PC-3 (cell line): ENCODE measurements at regions not wholly inside any gene's neighbourhood (a gene's known extent, or its start where the extent isn't known, plus 50 kb on each side); places are given as distances from the start of the nearest gene placed in this dataset.

Experiments
- ATAC-seq: fragments of 200-7000 bp; cut with Tn5 transposase; 2 replicates; pipeline ENCODE4 v1.9.1; 2020; ENCODE audit warnings: mild to moderate bottlenecking, moderate library complexity
- BruUV-seq: library from RNA; stranded (reverse); fragments of 400-500 nt; replicated peaks from 2 replicates; lab custom pipeline; 2021; lab: Mats Ljungman, UMichigan
- CTCF ChIA-PET: fragments of 300-600 bp; sonication (Branson Sonifier 250); formaldehyde crosslinking; loops from one replicate; lab custom pipeline; 2022; ENCODE audit warnings: antibody characterized with exemption; lab: Charles Lee
- POLR2A ChIA-PET: fragments of 300-600 bp; sonication (Branson Sonifier 250); formaldehyde crosslinking; loops from one replicate; lab custom pipeline; 2022; ENCODE audit warnings: antibody characterized with exemption; ENCODE audit not compliant: unreplicated experiment; lab: Charles Lee
- DNase-seq: peaks from one replicate; pipeline ENCODE4 v3.0.0-alpha.2; 2015
- H2AFZ ChIP-seq: fragments of 300-600 bp; sonication (generic); 2 replicates; pipeline ENCODE4 v1.6.0; 2016; ENCODE audit warnings: antibody characterized with exemption, low read length
- H3F3A ChIP-seq: fragments of 300-600 bp; sonication (generic); one replicate; pipeline ENCODE4 v1.6.0; 2017; ENCODE audit warnings: antibody characterized with exemption, low read length, control low read depth, mild to moderate bottlenecking; ENCODE audit not compliant: unreplicated experiment
- H3K27ac ChIP-seq: fragments of 300-600 bp; sonication (generic); 2 replicates; pipeline ENCODE4 v1.5.1; 2016; ENCODE audit warnings: mild to moderate bottlenecking, low read length
- H3K27me3 ChIP-seq: fragments of 300-600 bp; sonication (generic); 2 replicates; pipeline ENCODE4 v1.6.1; 2016; ENCODE audit warnings: low read length, mixed read lengths
- H3K36me3 ChIP-seq: fragments of 300-600 bp; sonication (generic); 2 replicates; pipeline ENCODE4 v1.6.1; 2016; ENCODE audit warnings: low read depth, mixed run types, low read length, mixed read lengths
- H3K4me1 ChIP-seq: fragments of 300-600 bp; sonication (generic); 2 replicates; pipeline ENCODE4 v1.5.1; 2016; ENCODE audit warnings: low read length; ENCODE audit not compliant: insufficient read depth
- H3K4me2 ChIP-seq: fragments of 300-600 bp; sonication (generic); 2 replicates; pipeline ENCODE4 v1.6.0; 2016; ENCODE audit warnings: low read length
- H3K4me3 ChIP-seq: fragments of 300-600 bp; sonication (generic); 2 replicates; pipeline ENCODE4 v1.5.1; 2016; ENCODE audit warnings: mild to moderate bottlenecking, low read length, mixed read lengths
- H3K79me2 ChIP-seq: fragments of 300-600 bp; sonication (generic); 2 replicates; pipeline ENCODE4 v1.6.1; 2017; ENCODE audit warnings: low read length, mixed read lengths
- H3K9ac ChIP-seq: fragments of 300-600 bp; sonication (generic); 2 replicates; pipeline ENCODE4 v1.6.0; 2016; ENCODE audit warnings: mild to moderate bottlenecking, low read length
- H3K9me2 ChIP-seq: fragments of 300-600 bp; sonication (generic); replicated peaks from 2 replicates; pipeline ENCODE4 v1.6.1; 2016; ENCODE audit warnings: mixed run types, low read length, mixed read lengths
- H3K9me3 ChIP-seq: fragments of 300-600 bp; sonication (generic); 2 replicates; pipeline ENCODE4 v1.6.1; 2016; ENCODE audit warnings: low read length, mixed read lengths
- H4K20me1 ChIP-seq: fragments of 300-600 bp; sonication (generic); 2 replicates; pipeline ENCODE4 v1.6.1; 2016; ENCODE audit warnings: low read length, mixed read lengths
- CTCF ChIP-seq: fragments of 300-600 bp; sonication (generic); conservative IDR thresholded peaks from 2 replicates; pipeline ENCODE4 v1.5.1; 2017; ENCODE audit warnings: antibody characterized with exemption, low read depth, mild to moderate bottlenecking, low read length
- EZH2 ChIP-seq: fragments of 300-600 bp; sonication (generic); IDR thresholded peaks from one replicate; pipeline ENCODE4 v1.6.1; 2017; ENCODE audit warnings: antibody characterized with exemption, mild to moderate bottlenecking, low read length; ENCODE audit not compliant: unreplicated experiment
- EZH2phosphoT487 ChIP-seq: fragments of 300-600 bp; sonication (generic); IDR thresholded peaks from 2 replicates; pipeline ENCODE4 v1.6.1; 2018; ENCODE audit warnings: mild to moderate bottlenecking, antibody characterized with exemption, low read length, borderline replicate concordance
- intact Hi-C: fragments of 100-400 bp; cut with micrococcal nuclease; formaldehyde crosslinking; loops from 2 replicates; pipeline ENCODE4 v1.9.0; 2023

- no TSS peak for BruUV-seq
- no peak overlapping the region for H3K4me2 ChIP-seq
- no peak overlapping the region for H2AFZ ChIP-seq
- ChIA-PET CTCF (no interaction called here), POLR2A (no interaction called here)
- no peaks in the 10 kb centered on the region for H3K36me3 ChIP-seq
- no peaks in the 10 kb centered on the region for H4K20me1 ChIP-seq
- 0 out of 2 replicates have a peak, but pooled peaks cover 10% of the 10 kb centered on the region for H3K9me3 ChIP-seq
- H3K79me2 ChIP-seq: no peaks in the 10 kb centered on the region
- H3K9me2 ChIP-seq: no peaks in the 10 kb centered on the region
- H3K27ac ChIP-seq: no peak overlapping the region
- no peaks in the 10 kb centered on the region for H3K27me3 ChIP-seq
- H3K4me3 ChIP-seq: no peak overlapping the region
- TF ChIP-seq EZH2 (no peak), CTCF (no peak), EZH2phosphoT487 (no peak)
- no peak overlapping the region for H3K9ac ChIP-seq
- intact Hi-C loops: no loop called here
- ATAC-seq: no peak
- H3F3A ChIP-seq: no peaks in the 10 kb centered on the region
- no peak for DNase-seq
- no peaks in the 10 kb centered on the region for H3K4me1 ChIP-seq
Observed at GRCh38 chr7:126079581-126079980, 1150.0 kb upstream of the POT1 start.

DNA sequence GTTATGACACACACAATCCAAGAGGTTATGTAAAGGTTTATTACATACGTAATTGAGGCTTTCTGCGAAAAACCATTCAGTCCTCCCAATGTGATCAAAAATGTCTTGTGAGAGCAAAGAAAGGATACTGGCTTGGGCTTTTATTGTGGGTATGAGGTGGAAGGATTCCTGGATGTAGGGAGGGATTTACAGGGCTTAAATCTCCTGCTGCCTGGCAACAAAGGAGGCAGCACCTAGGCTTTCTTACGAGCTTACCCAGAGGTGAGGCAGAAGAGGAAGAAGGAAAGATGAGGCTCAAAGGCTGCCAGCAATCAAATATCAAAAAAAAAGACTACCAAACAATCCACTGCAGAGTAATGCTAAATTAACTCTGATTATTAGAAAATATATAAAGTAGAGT lies 1149.5 kb upstream of the POT1 start:
- Histone ChIP-seq H3K9ac (no peak overlapping the region), H3F3A (no peaks in the 10 kb centered on the region), H3K27me3 (no peaks in the 10 kb centered on the region), H3K4me3 (no peak overlapping the region), H3K9me3 (0 out of 2 replicates have a peak, but pooled peaks cover 10% of the 10 kb centered on the region), H3K36me3 (no peaks in the 10 kb centered on the region), H3K4me2 (no peak overlapping the region), H3K79me2 (no peaks in the 10 kb centered on the region), H2AFZ (no peak overlapping the region), H4K20me1 (no peaks in the 10 kb centered on the region), H3K4me1 (no peaks in the 10 kb centered on the region), H3K27ac (no peak overlapping the region), H3K9me2 (no peaks in the 10 kb centered on the region)
- DNase-seq: no peak
- intact Hi-C loops: no loop called here
- BruUV-seq: no TSS peak
- POLR2A ChIA-PET: no interaction called here
- CTCF ChIA-PET: no interaction called here
- TF ChIP-seq CTCF: no peak
- no peak for TF ChIP-seq EZH2
- no peak for TF ChIP-seq EZH2phosphoT487
- ATAC-seq: no peak

GRCh38 chr7:126065766-126066165 lies 1136.1 kb upstream of the POT1 start:
- BruUV-seq: no TSS peak
- no peak for DNase-seq

More at GRCh38 chr7:126065766-126066165, 1136.1 kb upstream of the POT1 start:
- Histone ChIP-seq H3K4me2 (no peak overlapping the region), H4K20me1 (no peaks in the 10 kb centered on the region), H3K9me2 (no peaks in the 10 kb centered on the region), H3K4me1 (no peaks in the 10 kb centered on the region), H3K9ac (no peak overlapping the region), H2AFZ (no peak overlapping the region), H3K79me2 (no peaks in the 10 kb centered on the region), H3K36me3 (no peaks in the 10 kb centered on the region), H3F3A (no peaks in the 10 kb centered on the region), H3K27ac (no peak overlapping the region), H3K4me3 (no peak overlapping the region), H3K27me3 (no peaks in the 10 kb centered on the region), H3K9me3 (peaks cover 8% of the 10 kb centered on the region; the same call in 1 of the 2 replicates)
- POLR2A ChIA-PET: no interaction called here
- no peak for TF ChIP-seq CTCF
- no peak for TF ChIP-seq EZH2
- no peak for TF ChIP-seq EZH2phosphoT487
- CTCF ChIA-PET: no interaction called here
- intact Hi-C loops: no loop called here
- ATAC-seq: no peak
